ENCODE measurements at regions not wholly inside any gene's neighbourhood (a gene's known extent, or its start where the extent isn't known, plus 50 kb on each side); places are given as distances from the start of the nearest gene placed in this dataset.

GRCh38 chr2:236899950-236900640, 185.6 kb upstream of the COPS8 start:
- no peaks in the 10 kb centered on the region for H3K36me3 ChIP-seq (ENCODE audit: control insufficient read depth, insufficient read depth, low read length)
- H3K4me3 ChIP-seq, result no peak overlapping the region
- ChIA-PET POLR2A (no interaction called here), CTCF (ENCODE audit: low intra/inter-chr PET ratio) (no interaction called here)
- H3K27me3 ChIP-seq (ENCODE audit: control insufficient read depth in 2 of 2, insufficient read depth in 2 of 2, low read length in 2 of 2), result peaks cover 0 to 15% of the 10 kb centered on the region in 2 experiments; a peak in 1 of 5 replicates
- H3K9ac ChIP-seq (ENCODE audit: insufficient read depth in 1 of 2, low read depth in 2 of 2, low read length in 2 of 2), result no peak overlapping the region
- DNase-seq (ENCODE audit: extremely low read depth in 1 of 4, low spot score in 3 of 4) (no peak), FAIRE-seq (no peak), ATAC-seq (no peak)
- in situ Hi-C loops (cut with MboI), result no loop called here
- intact Hi-C loops (cut with micrococcal nuclease), result no loop called here
- no TSS peak for BruUV-seq (replicated peaks)
- no peaks in the 10 kb centered on the region for H4K20me1 ChIP-seq (replicated peaks; ENCODE audit: control insufficient read depth, insufficient read depth, low read length)
- H3K4me2 ChIP-seq (ENCODE audit: insufficient read depth, low read length), result no peak overlapping the region
- no peaks in the 10 kb centered on the region for H3K4me1 ChIP-seq (replicated peaks in 1 of 2; ENCODE audit: control insufficient read depth in 2 of 2, insufficient read depth in 2 of 2, low read length in 2 of 2)
- no peak overlapping the region for H3K27ac ChIP-seq (ENCODE audit: extremely low read depth, low read depth, low read length)
- H3K9me1 ChIP-seq (ENCODE audit: control insufficient read depth, insufficient read depth, low read length), result no peaks in the 10 kb centered on the region
- TF ChIP-seq OTX1 (CRISPR knock-in tag; IDR thresholded peaks at IDR 0.05) (no peak), ZNF699 (CRISPR knock-in tag; IDR thresholded peaks at IDR 0.05; ENCODE audit: insufficient replicate concordance) (no peak), RFX5 (IDR thresholded peaks at IDR 0.05; ENCODE audit: low read depth, low read length) (no peak), ZNF175 (CRISPR knock-in tag; IDR thresholded peaks at IDR 0.05; ENCODE audit: low read depth) (no peak), HNRNPH1 (optimal IDR thresholded peaks at IDR 0.05; ENCODE audit: low read depth, low read length) (no peak), ZKSCAN1 (IDR thresholded peaks at IDR 0.05; ENCODE audit: low read depth, low read length) (no peak), ZBTB5 (IDR thresholded peaks at IDR 0.05) (no peak), SNIP1 (IDR thresholded peaks at IDR 0.05; ENCODE audit: low read depth) (no peak), HNRNPK (IDR thresholded peaks at IDR 0.05; ENCODE audit: low read depth, low read length, poor library complexity, severe bottlenecking) (no peak), GABPB1 (CRISPR knock-in tag; IDR thresholded peaks at IDR 0.05) (no peak), NR1H2 (CRISPR knock-in tag; IDR thresholded peaks at IDR 0.05) (no peak), CREBBP (IDR thresholded peaks at IDR 0.05; ENCODE audit: low read depth, low read length) (no peak), KAT2B (IDR thresholded peaks at IDR 0.05; ENCODE audit: low read depth, low read length) (no peak), XRCC4 (IDR thresholded peaks at IDR 0.05; ENCODE audit: extremely low read depth, insufficient read depth, insufficient read length) (no peak)
- no peaks in the 10 kb centered on the region for H3K9me3 ChIP-seq (replicated peaks; ENCODE audit: control insufficient read depth, insufficient read depth, low read depth, low read length)
- WGBS (ENCODE audit: insufficient coverage, low coverage, missing lambda C conversion rate), result 0% methylated on average over 6 of the region's 6 CpGs
- no peaks in the 10 kb centered on the region for H3K79me2 ChIP-seq (ENCODE audit: control insufficient read depth, insufficient read depth, low read length)
- H2AFZ ChIP-seq (ENCODE audit: low read depth, low read length), result no peak overlapping the region

All from K562 (cell line).